Type B pancreatic cell (in vitro differentiated cells): ENCODE measurements at regions not wholly inside any gene's neighbourhood (a gene's known extent, or its start where the extent isn't known, plus 50 kb on each side); places are given as distances from the start of the nearest gene placed in this dataset.

Source experiments
- DNase-seq: peaks from one replicate; pipeline ENCODE4 v3.0.0; 2021; ENCODE audit warnings: mixed read lengths; ENCODE audit not compliant: unreplicated experiment; ENCODE audit errors: extremely low spot score
- H3K27ac Mint-ChIP-seq: 2 replicates; pipeline ENCODE4 v1.8.0; 2021; ENCODE audit warnings: mild to moderate bottlenecking, mixed read lengths
- H3K27me3 Mint-ChIP-seq: 2 replicates; pipeline ENCODE4 v1.8.0; 2021; ENCODE audit warnings: mixed read lengths
- H3K36me3 Mint-ChIP-seq: 2 replicates; pipeline ENCODE4 v1.8.0; 2021; ENCODE audit warnings: mixed read lengths
- H3K4me1 Mint-ChIP-seq: one replicate; pipeline ENCODE4 v1.8.0; 2021; ENCODE audit warnings: mixed read lengths; ENCODE audit not compliant: unreplicated experiment
- H3K4me3 Mint-ChIP-seq: 2 replicates; pipeline ENCODE4 v1.8.0; 2021; ENCODE audit warnings: mild to moderate bottlenecking, mixed read lengths
- H3K9me3 Mint-ChIP-seq: 2 replicates; pipeline ENCODE4 v1.8.0; 2021; ENCODE audit warnings: mixed read lengths
- CTCF ChIP-seq: fragments of 200-600 bp; sonication (generic); conservative IDR thresholded peaks from 2 replicates; pipeline ENCODE4 v1.5.0; 2021; ENCODE audit warnings: antibody characterized with exemption, mild to moderate bottlenecking

DNA sequence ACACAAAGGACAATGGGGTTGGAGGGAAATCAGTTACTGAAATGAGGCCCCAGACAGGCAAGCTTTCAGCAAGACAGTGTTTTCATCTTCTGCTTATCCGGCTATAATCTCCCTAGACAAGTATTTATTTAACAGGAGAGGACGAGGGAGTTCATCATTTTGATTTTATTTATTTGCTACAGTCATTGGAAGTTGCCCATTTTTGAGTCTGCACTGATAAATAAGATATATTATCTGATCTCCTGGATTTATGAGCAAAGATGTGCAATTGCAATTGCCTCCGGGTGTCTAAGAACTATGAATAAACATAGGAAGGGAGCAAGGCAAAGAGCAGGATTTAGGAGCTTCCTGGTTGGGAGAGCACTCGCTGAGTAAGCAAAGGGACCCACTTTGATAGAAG is 263.2 kb upstream of the EDA2R start:
- Mint-ChIP-seq H3K27me3 (no peaks in the 10 kb centered on the region), H3K9me3 (no peaks in the 10 kb centered on the region), H3K4me1 (no peaks in the 10 kb centered on the region), H3K4me3 (no peak overlapping the region), H3K36me3 (no peaks in the 10 kb centered on the region), H3K27ac (no peak overlapping the region)
- DNase-seq, result no peak
- TF ChIP-seq CTCF, result no peak

DNA sequence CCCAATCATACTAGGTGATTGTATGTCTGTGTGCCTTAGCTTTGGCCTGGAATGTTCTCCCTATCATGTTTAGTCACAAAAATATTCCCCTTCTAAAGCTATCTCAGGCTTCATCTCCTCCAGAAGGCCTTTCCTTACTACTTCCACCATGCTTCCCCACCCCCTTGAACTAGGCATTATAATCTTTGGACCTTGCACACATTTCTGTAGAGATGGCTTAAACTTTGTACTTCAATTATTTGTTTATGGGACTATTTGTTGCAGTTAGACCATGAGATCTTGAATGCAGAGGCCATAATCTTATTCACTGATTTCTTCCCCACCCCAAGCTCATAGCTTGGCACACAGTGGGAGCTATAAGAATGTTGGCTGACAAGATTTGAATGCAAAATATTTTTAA is 262.0 kb upstream of the EDA2R start:
- no peak overlapping the region for H3K27ac Mint-ChIP-seq
- H3K27me3 Mint-ChIP-seq, result no peaks in the 10 kb centered on the region
- no peaks in the 10 kb centered on the region for H3K9me3 Mint-ChIP-seq
- no peak overlapping the region for H3K4me3 Mint-ChIP-seq
- no peaks in the 10 kb centered on the region for H3K36me3 Mint-ChIP-seq
- DNase-seq, result no peak
- H3K4me1 Mint-ChIP-seq, result no peaks in the 10 kb centered on the region
- no peak for TF ChIP-seq CTCF

DNA sequence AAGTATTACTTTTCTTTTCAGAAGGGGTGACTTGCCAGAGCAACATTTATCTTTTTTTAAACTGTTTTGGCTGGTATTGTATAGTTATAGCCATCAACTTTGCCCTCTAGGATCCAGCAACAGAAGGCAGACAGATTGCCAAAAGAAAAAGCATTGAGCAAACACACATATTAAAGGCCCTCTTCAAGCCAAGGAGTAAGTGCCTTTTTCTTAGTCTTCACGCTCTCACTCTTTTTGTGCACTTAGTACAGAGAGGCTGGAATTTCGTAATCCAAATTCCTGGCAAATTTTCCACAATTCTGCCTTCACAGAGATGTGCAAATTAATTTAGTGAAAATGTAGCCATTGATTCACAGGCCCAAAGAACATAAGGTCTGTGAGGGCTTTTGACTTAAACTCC is 253.1 kb upstream of the EDA2R start:
- Mint-ChIP-seq H3K4me3 (no peak overlapping the region), H3K27me3 (no peaks in the 10 kb centered on the region), H3K4me1 (no peaks in the 10 kb centered on the region), H3K36me3 (no peaks in the 10 kb centered on the region), H3K9me3 (no peaks in the 10 kb centered on the region), H3K27ac (no peak overlapping the region)
- DNase-seq, result no peak
- no peak for TF ChIP-seq CTCF

GRCh38 chrX:66889418-66889817 is 250.5 kb upstream of the EDA2R start:
- no peak for TF ChIP-seq CTCF
- no peaks in the 10 kb centered on the region for H3K36me3 Mint-ChIP-seq
- no peaks in the 10 kb centered on the region for H3K9me3 Mint-ChIP-seq
- DNase-seq, result no peak
- H3K27ac Mint-ChIP-seq, result no peak overlapping the region
- H3K4me3 Mint-ChIP-seq, result no peak overlapping the region
- no peaks in the 10 kb centered on the region for H3K27me3 Mint-ChIP-seq
- H3K4me1 Mint-ChIP-seq, result no peaks in the 10 kb centered on the region

DNA sequence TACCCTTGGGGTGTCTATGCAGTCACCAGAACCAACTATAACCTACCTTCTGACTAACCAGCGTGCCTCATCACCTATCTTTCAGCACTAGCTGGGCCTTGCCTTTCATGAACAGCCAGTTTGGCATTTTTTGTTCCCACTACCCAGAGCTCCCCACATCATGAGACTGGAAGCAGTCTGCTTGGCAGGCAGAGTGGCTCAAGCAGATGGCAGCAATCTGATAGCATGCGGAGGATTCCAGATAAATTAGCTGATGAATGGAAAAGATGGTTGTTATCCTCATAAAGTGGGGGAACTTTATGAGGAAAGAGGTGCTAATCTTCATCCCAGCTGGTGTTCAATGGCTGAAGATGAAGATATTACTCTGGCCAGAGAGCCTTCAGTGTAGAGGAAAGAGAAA is 243.2 kb upstream of the EDA2R start:
- no peaks in the 10 kb centered on the region for H3K9me3 Mint-ChIP-seq
- no peak for DNase-seq
- H3K36me3 Mint-ChIP-seq, result no peaks in the 10 kb centered on the region
- no peak overlapping the region for H3K27ac Mint-ChIP-seq
- TF ChIP-seq CTCF, result no peak
- no peaks in the 10 kb centered on the region for H3K4me1 Mint-ChIP-seq
- no peaks in the 10 kb centered on the region for H3K27me3 Mint-ChIP-seq
- no peak overlapping the region for H3K4me3 Mint-ChIP-seq

- no peaks in the 10 kb centered on the region for H3K27me3 Mint-ChIP-seq
- H3K27ac Mint-ChIP-seq, result no peak overlapping the region
- H3K9me3 Mint-ChIP-seq, result no peaks in the 10 kb centered on the region
- no peaks in the 10 kb centered on the region for H3K36me3 Mint-ChIP-seq
- H3K4me1 Mint-ChIP-seq, result no peaks in the 10 kb centered on the region
- no peak for TF ChIP-seq CTCF
- no peak for DNase-seq
- no peak overlapping the region for H3K4me3 Mint-ChIP-seq
These were observed 237.9 kb upstream of the EDA2R start for GRCh38 chrX:66876776-66877175.
